SHP77 treated with DMSO at 0.1 percent for 48 hours (cell line): ENCODE measurements at regions not wholly inside any gene's neighbourhood (a gene's known extent, or its start where the extent isn't known, plus 50 kb on each side); places are given as distances from the start of the nearest gene placed in this dataset.

Source experiments
- DNase-seq: peaks from one replicate; lab custom pipeline; 2025; lab: John Stamatoyannopoulos, UW

DNA sequence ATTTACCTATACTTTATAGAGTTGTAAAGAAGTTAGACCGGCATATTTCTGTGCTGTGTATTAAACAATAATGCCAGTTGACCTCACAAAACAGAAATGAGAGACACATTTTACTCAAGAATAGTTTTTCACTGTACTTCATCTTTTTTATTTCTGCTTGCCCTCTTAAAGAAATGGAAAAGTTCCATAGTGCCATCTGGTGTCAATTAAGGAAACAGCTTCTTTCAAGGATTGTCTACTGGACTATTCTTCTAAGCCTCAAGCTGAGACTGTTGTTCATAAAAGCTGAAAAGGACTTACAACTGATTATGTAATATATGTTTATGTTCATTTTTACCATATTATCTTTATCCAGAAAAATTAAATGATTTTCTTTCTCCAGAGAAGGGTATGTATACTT, 1523.7 kb downstream of the ARAP2 start:
- no peak for DNase-seq

DNA sequence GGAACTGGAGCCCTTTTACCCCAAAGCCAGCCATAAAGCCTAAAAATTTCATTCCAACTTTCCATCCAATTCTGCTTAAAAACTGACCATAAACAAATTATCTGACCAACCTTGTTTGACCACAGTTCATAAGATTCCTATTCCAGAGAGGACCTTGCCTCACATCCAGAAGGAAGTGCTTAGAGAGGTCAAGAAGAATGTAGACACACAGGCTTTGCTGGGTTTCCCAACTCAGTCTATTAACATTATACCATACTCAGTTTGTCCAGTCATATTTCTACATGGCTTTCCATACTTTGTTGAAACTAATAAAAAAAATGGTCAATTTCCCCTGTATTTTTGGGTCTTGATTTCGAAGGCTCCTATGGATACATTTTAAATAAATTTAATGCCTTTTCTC, 1522.5 kb downstream of the ARAP2 start:
- DNase-seq: no peak

DNA sequence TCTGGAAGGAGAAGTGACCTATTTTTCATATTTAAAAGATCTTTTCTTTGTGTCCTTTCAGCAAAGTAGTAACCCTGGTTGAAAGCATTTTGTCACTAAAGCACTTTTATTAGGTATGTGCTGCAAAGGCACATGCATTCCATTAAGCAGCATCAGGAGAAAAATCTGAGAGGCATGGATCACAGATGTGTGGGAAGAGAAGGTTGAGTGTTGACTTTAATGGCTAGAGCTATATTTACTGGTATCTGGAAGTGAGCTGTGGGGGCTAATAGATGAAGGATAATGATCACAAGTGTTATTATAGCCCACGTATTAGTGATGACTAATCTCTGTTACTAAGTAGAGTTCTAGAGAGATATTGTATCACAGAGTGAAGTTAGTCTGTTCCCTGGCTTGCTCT, 1520.7 kb downstream of the ARAP2 start:
- no peak for DNase-seq

DNA sequence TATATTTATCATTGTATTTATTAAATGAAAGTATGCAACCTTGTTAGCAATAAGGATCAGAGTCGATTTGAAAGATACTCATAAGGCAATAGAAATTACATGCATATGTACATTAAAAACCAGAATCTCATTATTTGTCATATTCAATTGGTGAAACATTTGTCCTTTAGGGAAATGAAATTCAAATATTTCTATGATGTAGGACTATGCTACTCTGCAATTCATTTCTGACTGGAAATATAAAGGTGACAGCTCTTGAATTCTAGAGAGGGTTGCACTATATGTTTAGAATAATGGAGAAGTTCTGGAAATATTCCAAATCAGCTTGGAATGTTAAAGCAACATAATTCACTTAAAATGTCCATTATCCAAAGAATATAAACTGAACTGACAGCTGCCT, 1519.8 kb downstream of the ARAP2 start:
- DNase-seq: no peak

DNA sequence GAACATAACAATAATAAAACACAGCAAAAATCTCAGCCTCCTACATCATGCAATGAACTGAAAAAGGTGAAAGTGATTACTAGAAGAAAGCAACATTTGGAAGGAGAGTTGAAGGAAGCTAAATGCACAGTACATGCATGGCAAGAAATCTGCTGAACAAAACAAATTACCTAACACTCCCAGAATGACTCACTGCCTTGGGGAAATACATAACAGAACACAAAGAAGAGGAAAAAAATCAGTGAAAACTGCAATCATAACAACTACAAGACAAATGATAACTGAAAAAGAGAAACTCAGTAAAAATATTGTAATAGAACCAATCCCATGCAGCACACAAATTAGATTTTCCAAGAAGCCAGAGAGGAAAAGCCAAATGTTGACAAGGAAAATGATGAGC, 1513.2 kb downstream of the ARAP2 start:
- no peak for DNase-seq

DNA sequence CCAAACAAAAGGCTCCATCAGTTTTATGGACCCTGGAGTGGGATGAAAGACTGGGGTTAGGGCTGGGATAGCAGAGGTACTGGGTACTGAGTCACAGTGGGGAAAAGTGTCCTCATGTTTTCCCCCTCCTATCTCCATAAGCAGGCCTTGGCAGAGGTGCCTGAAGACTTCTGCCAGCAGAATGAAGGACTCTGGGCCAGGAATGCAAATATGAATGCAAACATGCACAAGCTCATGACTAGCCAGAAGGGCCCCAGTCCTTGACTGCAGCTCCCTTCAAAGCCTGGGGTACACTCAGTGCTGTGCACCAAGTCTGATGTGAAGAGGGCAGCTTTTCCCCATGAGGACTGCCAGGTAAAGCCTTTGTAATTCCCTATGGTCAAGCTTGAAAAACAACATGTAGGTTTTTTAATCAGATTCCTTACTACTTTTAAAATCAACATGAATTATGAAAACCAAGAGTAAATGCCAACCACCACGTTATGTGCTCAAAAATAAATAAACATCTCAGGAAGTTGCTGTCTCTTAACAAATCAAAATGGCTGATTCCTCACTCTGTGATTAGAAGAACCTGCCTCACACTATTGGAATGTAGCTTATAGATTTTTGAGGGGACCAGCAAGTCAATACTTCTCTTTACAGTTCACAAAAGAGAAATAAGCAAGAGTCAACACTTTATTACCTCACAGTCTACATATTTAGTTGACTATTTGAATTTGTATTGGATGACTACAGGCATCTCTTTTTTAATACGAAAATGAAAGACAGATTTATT, 1512.0 kb downstream of the ARAP2 start:
- no peak for DNase-seq

DNA sequence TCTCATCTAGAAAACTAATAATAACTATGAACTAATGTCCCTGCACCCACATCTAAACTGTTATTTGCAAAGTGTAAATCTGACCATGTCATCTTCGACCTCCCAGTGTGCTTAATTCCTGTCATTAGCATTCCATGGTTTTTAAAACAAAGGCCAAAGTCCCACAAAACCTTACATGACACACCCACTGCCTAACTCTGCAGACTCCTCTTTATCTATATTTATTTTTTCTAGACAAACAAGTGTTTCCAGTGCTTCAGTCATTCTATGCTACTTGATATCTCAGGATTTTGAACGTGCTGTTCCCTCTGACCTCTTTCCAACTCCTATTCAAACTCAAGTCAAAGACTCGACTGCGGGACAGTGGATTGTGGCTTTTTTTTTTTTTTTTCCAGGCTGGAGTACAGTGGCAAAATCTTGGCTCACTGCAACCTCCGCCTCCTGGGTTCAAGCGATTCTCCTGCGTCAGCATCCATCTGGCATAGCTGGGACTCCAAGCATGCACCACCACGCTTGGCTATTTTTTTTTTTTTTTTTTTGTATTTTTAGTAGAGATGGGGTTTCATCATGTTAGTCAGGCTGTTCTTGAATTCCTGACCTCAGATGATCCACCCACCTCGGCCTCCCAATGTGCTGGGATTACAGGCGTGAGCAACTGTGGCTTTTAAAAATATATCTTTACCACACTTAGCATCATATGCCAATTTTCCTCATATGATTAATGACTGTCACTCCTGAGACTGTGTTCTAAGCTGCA, 1511.0 kb downstream of the ARAP2 start:
- DNase-seq: no peak

DNA sequence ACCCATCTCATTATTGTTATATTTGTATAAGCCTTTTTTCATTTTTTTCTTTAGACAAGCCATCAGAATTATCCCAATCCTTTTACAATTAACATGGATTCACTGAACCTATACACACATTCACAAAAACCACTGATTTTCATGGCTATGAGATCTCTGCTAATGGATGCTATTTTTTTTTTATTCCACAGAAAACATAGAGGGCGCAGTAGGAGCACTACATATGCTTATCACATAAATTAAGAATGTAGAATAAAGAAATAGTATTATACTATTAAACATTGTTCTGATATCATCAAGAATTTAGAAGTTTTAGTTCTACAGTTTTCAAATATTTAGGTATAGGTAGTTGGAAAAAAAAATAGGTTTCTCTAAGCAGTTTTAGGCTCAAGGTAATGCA, 1477.4 kb downstream of the ARAP2 start:
- no peak for DNase-seq

DNA sequence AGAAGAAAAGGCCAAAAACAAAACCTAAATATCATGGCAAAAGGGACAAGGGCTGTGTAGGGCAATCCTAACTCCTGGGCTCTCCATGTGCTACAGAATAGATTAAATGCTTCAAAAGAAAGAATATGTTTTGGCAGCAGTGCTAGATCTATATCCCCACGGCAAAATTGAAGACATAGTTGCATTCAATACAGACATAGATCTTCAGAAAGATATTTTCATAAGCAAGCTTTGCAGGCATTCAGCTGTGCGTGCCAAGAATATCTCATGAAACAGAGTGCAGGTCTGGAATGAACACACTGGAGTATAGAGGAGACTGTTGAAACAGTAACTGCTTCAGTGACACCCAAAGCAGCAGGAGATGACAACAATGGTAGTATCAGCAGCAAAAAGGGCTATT, 1476.9 kb downstream of the ARAP2 start:
- no peak for DNase-seq

DNA sequence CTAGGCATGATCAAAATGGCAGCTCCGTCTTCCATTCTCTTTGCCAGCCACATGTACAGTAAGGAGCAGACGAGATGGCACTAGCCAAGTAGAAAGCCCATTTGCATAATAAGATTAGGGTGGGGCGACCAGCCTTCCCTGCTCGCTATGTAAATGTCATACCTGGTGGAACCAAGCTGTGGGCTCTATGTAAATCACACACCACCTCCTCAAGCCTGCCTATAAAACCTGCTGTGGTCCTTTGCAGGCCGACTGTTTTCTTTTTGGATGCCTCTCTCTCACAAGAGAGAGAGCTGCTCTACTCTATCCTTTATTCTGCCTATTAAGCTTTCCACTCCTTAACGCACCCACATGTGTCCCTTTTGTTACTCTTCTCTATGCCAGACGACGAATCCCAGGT, 1472.7 kb downstream of the ARAP2 start:
- DNase-seq: no peak

DNA sequence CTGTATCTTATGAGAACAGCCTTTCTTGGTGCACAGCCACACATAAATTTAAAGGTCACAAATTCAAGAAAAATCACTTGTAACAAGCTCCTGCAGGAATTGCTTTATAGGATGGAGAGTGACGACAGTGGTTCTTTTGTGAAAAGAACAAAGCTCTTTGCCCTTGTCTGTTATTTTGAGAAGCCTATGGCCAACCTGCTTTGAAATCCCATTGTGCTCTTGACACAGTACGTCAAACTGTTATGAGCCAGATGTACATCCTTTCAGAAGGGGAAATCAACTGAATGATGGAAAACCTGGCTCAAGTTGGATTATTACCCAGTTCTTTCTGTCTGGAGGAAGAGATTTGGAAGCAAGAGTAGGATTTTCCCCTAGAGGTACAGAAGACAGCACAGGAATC, 1454.2 kb downstream of the ARAP2 start:
- DNase-seq: no peak

DNA sequence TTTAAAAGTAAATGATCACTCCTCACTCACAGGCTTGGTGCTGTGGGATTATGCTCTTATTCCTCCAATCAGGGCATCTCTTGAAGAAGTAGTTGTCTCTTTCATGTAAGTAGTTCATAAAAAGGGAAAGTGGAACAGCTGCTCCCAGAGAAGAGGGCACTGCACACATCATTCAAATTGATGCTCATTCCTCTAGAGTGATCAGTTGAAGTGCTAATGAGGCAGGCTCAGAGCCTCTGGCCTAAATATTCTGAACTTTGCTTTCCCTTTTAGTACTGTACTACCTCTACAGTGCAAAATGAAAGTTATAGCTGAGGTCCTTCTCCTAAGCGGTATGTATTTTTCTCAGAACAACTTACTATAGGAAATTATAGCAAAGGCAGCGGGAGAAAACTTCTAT, 1453.1 kb downstream of the ARAP2 start:
- no peak for DNase-seq

DNA sequence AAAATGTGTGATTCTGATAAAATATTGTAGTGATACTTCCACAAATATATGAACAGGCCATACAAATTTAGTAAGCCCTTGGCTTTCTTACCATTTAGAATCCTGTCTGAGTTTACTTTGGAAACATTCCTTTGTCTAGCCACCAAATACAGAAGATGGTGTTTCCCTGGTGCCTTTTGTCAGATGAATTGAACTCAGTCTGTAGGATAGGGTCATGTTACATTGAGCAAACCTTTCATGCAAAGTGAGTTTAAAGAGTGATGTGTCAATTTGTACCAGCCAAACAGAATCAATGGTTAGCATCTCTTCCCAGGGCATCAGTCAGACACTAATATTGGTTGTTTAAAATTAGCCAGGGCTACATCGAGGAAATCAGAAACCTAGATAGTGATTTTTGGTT, 1443.4 kb downstream of the ARAP2 start:
- no peak for DNase-seq

DNA sequence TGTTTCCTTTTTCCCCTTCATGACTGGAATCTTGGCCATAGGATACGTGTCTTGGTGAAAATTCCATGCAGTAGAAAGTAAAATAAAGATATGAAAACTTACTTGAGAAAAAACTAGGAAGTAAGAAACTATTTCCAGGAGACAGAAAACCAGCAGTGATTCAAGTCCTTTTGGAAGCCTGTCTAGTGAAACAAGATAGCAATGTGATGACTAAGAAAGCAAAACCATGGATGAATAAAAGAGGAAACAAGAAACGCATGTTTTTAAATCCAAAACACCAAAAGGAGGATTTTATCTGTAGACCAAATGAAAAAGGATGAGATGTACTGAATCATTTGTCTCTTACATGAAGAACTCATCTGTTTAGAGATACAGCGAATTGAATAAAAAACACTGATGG, 1430.0 kb downstream of the ARAP2 start:
- no peak for DNase-seq

DNA sequence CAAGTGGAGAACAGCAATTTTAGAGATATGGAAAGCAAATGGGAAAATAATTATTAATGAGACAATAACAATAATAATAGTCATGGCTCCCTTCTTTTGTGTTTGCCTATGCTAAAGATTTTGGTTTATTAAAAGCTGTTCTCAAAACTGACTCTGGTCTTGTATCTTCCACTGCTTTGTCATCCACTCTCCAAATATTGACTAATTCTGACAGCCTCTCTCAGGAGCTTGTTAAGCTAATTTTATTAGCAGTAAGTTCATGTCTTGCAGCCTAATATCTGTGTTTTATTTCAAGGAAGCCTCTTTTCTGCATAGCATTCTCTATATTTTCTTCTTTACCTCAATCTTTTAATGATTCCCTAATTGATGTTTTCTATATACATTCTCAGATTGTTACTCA, 1419.8 kb downstream of the ARAP2 start:
- no peak for DNase-seq

DNA sequence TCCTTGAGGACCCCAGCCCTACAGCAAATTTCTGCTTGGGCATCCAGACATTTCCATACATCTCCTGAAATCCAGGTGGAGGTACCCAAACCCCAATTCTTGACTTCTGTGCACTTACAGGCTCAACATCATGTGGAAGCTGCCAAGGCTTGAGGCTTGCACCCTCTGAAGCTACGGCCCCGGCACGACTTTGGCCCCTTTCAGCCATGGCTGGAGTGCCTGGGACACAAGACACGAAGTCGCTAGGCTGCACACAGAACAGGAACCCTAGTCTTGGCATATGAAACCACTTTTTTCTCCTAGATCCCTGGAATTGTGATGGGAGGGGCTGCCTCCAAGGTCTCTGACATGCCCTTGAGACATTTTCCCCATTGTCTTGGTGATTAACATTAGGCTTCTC, 1417.7 kb downstream of the ARAP2 start:
- no peak for DNase-seq

DNA sequence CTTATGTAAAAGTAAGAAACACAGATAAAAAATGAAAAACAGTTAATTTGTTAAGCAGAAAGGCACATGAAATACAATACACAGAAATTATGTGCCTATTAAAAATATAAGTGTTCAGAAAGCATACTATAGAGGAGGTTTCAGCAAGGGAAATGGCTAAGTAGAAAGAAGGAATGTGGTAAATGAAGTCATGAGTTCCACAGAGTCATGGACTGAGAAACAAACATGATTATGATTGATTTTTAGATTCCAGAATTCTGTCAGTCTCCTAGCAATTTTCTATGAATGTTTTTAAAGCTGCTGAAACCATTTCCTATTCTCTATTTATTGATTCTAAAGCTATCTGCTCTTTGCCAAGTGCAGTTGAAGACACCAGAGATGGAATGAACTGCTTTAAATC, 1398.4 kb downstream of the ARAP2 start:
- no peak for DNase-seq

DNA sequence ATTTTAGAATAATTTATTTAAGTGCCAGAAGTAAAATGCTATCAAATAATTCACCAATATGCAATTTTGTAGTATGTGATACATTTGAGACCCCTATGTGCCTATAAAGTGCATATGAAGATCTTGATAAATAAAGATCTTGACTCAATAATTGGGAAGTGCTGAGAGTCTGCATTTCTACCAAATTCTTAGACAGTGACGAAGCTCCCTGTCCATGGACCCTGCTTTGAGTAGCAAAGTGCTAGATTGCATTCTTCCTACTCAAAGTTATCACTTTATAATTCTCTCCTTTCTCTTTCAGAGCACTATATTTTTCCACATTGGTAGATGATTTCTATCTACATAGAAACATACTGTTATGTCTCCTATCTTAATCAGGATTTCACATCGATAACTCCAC, 1393.9 kb downstream of the ARAP2 start:
- DNase-seq: no peak

DNA sequence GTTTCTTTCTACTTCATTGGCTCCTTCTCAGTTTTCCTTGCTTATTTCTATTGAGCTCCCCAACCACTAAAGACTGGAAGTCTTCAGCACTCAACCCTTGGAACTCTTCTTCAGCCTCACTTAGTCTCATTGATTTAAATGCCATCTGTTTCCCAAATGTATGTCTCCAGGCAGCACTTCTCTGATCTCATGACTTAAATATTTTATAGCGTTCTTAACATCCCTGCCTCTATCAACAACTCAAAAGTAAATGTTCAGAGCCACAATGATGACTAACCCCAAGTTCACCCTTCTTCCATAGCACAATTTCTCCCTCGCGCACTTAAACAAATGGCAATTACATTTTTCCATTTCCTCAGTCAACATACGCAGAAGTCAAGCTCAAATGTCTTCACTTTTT, 1393.3 kb downstream of the ARAP2 start:
- no peak for DNase-seq

DNA sequence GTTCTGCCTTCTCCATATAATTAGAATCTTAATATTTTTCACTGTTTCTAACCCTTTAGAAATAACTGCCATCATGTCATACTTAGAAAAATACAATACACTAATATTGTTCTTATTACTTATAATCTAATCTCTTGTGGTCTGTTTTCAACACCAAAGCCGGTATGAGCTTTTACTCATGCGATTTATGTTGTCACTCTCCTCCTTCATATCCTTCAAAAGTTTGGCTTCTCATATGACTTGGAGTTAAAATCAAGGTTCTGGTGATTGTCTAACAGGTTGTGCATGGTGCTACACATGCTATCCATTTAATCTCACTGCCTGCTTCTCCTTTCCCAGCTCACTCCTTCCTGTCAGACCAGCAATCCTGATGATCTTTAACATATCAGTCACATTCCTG, 1392.9 kb downstream of the ARAP2 start:
- no peak for DNase-seq

DNA sequence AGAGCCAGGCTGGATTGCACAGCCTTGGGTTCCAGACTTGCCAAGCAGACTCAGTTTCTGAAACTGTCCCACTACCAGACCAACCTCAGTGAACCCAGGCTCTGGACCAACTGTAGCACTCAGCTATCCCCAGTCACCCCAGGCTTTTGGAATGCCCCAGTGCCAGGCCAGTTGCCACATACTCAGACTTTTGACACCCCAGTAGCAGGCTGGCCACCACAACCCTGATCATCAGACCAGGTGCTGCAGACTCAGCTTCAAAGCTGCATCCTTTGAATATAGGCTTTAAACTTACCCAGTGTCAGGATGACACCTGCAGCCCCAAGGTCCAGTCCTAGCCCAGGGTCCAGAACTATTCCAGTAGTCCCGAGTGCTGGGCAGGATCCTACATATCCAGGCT, 1389.9 kb downstream of the ARAP2 start:
- DNase-seq: no peak

DNA sequence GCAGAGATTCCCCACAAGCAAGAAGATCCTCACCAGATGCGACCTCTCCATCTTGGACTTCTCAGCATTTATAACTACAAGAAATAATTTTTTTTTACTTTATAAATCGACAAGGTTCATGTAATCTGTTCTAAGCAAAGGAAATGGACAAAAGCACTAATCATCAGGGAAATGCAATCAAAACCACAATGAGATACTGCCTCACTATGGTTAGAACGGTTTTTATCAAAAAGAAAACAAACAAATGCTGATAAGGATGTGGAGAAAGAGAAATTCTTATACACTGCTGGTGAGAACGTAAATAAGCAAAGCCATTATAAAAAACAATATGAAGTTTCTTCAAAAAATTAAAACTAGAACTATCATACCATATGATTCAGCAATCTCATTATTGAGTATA, 1382.6 kb downstream of the ARAP2 start:
- no peak for DNase-seq

DNA sequence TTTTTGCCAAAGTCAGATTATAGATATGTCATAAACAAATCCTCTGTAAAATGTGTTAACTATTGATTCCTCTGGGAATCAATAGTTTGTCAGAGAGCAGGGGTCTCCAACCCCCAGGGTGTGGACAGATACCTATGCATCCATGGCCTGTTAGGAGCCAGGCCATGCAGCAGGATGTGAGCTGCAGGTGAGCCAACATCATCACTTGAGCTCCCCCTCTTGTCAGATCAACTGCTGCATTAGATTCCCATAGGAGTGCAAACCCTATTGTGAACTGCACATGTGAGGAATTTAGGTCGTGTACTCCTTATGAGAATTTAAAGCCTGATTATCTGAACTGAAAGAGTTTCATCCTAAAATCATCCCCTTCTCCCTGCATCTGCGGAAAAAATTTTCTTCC, 1365.4 kb downstream of the ARAP2 start:
- no peak for DNase-seq

DNA sequence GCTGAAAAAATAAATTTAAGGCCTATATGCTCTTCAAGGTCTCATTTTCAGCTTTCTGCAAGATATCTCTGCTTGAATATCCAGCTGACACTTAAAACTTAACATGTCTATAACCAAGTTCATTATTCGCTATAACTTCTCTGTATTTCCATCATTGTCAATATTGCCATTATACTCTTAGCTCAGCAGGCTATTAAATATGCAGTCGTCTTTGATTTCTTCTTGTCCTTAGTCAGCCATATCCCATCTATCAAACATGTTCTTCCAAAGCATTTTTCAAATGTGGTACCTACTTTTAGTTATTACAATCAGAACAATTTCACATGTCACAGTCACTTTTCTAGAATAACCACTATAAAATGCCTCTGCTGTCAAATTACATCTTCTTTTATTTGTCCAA, 1364.1 kb downstream of the ARAP2 start:
- DNase-seq: no peak
